ENCODE measurements at regions not wholly inside any gene's neighbourhood (a gene's known extent, or its start where the extent isn't known, plus 50 kb on each side); places are given as distances from the start of the nearest gene placed in this dataset.
"Not testable (repeated sequence)": the region's sequence is repeated elsewhere in the genome, so short reads cannot be mapped to it uniquely, and the experiment has no call there.

- TF ChIP-seq CTCF (IDR thresholded peaks at IDR 0.05; ENCODE audit: insufficient read depth, low read length); GABPA (IDR thresholded peaks at IDR 0.05; ENCODE audit: low read depth); REST (IDR thresholded peaks at IDR 0.05; ENCODE audit: insufficient replicate concordance, low read depth); POLR2AphosphoS5 (IDR thresholded peaks at IDR 0.05; ENCODE audit: low read depth): not testable (repeated sequence)
Observed at GRCh38 chr21:6093870-6094269, 4427.5 kb upstream of the TPTE start.
